Tongue (tissue), 1 donor: ENCODE measurements at regions not wholly inside any gene's neighbourhood (a gene's known extent, or its start where the extent isn't known, plus 50 kb on each side); places are given as distances from the start of the nearest gene placed in this dataset.
A peak's percentile ranks its signal among the peaks of the same experiment; 100 is the strongest.

Source experiments
- DNase-seq: peaks from one replicate; pipeline ENCODE4 v3.0.0-alpha.2; 2015

DNA sequence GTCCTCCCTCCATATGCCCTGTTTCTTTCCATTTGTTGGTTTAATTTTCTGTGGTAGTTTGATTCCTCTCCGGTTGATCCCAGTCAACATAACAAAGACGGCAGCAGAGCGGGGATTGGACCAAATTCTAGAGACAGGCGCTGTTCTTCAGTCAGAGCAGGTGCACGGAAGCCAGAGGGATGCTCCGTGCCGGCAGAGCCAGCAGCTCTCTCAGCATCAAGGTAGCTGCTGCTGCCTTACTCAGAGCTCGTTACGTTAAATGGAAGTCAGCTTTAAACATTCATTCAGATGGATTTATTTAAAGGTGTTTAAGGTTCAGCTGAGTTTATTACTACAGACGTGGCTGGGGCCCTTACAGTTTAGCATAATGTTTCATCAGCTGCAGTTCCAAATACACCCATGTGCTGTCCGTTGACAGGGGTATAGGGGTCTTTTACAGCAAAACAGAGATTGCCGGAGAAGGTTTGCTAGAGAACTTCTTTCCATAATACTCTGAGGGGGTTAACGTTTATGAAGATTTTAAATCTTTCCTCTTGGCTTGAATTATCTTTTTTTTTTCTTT lies 497.2 kb upstream of the PIK3C3 start:
- DNase-seq = no peak

DNA sequence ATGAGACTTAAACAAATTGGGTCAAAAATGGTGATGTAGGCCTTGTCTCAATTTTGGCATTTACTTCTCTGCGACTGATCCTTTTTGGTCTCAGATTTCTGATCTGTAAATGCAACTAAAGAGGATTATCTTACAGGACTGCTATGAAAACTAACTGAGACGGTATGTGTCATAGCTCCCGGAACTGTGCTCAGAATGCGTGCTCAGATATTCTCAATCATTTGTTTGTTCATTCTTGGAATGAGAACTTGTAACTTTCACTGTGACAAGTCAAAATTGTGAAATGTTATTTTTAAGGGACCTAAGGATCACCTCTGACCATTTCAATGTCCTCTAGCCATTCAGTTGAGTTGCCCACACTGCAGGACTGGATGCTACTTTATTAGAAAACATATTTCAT lies 498.2 kb upstream of the PIK3C3 start:
- DNase-seq = no peak

DNA sequence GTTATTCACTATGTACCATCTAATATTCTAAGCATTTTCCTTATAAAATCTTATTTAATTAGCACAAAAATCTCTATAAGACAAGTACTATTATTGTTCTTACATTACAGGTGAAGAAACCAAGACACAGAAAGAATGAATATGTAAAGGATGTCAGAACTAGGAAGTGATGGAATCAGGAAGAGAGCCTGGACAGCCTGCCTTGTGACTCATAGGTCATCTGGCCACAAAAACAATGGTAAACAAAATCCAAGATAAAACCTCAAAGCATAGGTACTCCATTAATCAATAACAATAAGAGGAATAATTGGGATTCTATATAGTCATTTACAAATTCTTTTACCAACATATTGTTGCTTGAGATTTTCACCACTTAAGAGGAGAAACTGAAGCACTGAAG lies 505.4 kb upstream of the PIK3C3 start:
- no peak for DNase-seq

DNA sequence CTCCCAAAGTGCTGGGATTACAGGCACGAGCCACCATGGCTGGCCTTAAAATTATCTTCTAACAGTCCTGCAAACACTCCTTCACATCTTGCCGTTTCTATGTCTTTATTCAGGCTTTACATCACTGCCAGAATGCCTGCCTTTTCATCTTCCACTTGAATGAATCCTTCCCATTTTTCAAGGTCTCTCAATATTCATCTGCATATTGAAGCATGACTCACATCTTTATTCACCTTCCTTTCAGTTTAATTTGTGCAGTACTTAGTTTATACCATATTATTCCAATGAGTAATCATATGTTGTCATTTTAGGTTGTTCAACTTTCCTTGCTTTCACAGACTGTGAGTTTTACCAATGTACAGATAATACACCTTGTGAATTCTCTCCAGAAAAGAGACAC lies 510.1 kb upstream of the PIK3C3 start:
- DNase-seq = no peak

DNA sequence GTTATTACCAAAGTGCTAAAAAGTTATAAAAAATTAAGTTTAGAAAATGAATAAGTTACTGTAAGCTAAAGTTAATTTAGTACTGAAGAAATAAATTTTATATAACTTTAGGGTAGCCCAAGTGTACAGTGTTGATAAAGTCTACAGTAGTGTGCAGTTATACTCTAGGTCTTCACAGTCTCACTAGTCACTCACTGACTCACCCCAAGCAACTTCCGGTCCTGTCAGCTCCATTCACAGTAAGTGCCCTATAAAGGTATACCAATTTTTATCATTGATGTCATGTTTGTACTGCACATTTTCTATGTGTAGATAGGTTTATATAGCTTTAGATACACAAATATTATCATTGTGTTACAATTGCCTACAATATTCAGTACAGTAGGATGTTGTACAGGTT lies 518.3 kb upstream of the PIK3C3 start:
- DNase-seq = no peak

DNA sequence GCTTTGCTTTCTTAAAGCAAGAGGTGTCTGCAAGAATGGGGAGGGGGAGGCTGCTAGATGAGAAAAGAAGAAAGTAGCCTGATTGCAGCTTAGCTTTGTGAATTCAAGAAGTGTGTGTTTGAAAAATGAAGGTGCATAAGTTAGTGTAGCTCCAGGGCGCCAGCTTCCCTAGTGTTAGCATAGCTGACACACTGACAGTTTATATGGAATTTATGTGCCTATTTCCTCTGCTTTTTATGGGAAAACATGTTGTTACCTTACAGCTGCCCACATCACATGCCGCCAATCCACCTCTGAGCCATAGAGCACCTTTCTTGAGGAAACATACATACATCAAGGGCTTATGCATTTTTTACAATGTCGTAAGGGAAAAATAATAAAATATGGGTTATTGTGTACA lies 536.4 kb upstream of the PIK3C3 start:
- no peak for DNase-seq

DNA sequence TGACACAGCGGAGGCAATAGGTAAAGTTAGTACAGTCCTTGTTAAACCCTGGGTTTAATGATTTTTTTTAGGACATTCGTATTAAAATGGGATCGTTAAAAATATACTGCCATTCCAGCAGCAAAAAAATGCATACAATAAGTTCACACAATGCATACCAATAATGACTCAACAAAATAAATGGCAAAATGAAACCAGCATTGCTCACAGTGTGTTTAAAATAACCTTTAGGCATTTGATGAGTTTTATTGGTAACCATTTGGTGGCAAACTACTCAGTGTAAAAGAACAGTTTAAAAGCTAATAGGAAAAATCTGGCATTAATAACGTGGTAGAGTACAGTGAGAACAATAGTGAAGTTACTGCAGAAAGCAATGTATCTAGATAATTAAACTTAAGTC lies 539.0 kb upstream of the PIK3C3 start:
- no peak for DNase-seq

DNA sequence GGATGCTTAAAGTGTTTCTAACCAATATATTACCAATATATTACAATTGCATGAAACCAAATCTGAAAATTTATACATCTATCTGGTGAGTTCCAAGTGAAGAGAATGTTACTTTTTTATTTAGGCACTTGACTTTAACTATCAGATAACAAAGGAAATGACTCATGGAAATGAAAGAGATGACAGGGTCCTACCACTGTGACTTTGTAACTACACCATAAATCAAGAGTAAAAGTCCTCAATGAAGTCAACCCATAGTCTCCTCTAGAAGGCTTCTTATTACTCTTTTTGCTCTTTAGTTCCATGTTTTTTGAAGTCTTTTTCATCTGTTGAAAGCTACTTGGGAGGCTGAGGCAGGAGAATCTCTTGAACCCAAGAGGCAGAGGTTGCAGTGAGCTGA lies 545.0 kb upstream of the PIK3C3 start:
- DNase-seq = no peak

DNA sequence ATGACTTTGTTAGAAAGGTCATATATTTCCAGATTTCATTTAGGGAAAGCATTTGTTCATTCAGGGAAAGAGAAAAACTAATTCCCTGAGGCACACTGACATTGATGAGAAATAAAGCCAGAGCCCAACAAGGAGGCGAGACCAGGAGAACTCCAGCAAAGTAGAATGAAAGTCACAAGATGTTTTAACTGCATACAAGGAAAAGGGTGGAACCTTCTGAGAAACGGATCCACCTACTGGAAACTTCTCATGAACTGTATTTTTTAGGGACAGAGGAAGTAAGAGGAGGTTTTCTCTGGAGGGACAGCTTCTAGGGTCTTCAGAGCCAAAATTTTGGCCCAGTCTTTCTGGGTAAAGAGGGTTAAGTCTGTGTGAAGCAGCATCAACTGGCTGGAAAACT lies 548.2 kb upstream of the PIK3C3 start:
- DNase-seq = no peak

DNA sequence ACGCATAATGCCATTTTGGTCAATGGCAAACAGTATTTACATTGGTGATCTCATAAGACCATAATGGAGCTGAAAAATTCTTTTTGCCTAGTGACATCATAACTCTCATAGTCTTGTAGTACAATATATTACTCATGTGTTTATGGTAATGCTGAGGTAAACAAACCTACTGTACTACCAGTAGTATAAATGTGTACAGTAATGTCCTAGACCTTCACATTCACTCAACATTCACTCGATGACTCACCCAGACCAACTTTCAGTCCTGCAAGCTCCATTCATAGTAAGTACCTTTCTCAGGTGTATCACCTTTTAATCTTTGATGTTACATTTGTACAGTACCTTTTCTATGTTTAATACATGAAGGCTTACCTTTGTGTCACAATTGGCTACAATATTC lies 558.2 kb upstream of the PIK3C3 start:
- DNase-seq = no peak

DNA sequence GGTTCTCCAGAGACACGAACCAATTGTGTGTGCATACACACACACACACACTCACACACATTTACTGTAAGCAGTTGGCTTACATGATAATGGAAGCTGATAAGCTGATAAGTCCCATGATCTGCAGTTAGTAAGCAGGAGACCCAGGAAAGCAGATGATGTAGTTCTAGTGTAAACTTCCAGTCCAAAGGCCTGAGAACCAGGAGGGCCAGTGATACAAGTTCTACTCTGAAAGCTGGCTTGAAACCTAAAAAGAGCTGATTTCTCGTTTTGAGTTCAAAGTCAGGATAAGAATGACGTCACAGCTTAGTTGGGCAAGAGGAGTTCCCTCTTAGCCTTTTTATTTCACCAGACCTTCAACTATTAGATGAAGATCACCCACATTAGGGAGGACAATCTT lies 558.8 kb upstream of the PIK3C3 start:
- no peak for DNase-seq

DNA sequence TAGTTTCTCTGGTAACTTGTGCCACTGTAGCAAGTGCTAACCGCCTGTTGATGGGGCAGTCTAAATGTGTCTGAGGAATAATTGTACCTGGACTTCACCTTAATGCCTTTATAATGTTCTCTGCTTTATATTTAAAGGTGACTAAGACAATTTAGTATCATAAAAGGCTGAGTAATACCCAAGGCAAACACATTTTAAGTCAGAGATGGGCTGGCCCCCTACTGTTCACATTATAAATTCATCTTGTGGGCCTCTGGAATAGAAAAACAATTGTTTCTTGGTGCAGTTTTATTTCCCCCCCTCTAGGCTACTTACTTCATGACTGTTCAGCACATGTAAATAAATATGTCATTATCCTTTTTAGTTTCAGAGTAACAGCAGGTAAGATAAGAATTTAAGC lies 559.3 kb upstream of the PIK3C3 start:
- DNase-seq = no peak

DNA sequence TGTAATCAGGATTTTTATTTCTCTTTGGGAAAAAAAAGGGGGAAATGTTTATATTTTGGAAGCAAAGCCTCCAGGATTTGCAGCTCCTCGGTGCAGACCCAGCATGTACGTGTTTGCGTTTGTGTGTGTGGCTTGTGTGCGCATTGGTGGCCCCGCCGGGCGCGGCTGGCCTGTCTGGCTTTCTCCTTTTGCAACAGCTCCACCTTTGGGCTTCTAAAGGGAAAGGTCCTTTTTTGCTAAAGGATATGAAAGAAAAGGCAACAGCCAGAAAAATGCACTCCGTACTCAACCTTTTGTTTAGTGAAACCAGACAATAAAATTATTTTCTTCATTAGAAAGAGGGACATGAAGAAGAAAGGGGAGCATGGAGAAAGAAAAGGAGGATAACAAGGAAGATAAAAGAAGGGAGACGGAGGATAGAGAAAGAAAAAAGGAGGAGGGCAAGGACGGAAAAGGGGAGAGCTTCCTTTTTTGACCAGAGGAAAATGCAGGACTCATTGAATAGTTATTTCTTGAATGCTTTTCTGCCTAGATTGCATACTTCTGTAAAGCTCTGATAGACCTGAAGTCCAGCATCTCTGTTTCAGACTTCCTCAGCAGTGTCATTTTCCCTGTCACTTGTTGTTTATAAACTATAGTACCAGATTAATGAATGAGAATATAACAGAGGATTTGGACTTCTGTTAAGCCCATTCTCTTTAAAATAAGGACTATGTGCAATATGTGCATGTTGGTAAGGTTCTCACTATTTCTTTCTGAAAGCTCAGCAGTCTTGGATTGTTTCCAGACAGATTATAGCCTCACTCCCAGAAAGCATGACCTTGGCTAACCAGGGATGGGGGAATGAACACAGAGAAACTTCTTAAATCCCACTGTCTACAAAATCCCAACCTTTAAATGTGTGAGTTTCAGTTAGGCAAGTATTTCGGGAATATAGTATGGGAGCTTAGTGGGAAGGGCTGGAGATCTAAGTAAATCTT lies 563.1 kb upstream of the PIK3C3 start:
- peak; percentile 83 for DNase-seq

DNA sequence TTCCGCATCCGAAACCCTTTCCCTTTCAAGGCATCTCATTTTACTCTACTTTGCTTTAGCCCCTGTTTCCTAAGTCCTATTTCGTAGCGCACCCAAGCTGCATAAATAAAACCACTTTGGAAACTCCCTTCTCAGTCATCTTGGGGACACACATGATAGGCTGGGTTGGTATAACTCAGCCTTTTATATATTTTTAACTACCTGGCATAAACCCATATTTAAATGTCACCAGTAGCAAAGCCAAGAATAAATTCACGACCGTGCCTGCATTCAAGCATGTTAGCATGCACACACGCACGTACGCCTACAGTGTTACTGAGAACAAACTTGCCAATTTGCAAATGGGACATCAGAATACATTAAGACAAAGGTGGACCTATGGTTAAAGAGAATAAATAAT lies 564.7 kb upstream of the PIK3C3 start:
- peak; percentile 23 for DNase-seq

DNA sequence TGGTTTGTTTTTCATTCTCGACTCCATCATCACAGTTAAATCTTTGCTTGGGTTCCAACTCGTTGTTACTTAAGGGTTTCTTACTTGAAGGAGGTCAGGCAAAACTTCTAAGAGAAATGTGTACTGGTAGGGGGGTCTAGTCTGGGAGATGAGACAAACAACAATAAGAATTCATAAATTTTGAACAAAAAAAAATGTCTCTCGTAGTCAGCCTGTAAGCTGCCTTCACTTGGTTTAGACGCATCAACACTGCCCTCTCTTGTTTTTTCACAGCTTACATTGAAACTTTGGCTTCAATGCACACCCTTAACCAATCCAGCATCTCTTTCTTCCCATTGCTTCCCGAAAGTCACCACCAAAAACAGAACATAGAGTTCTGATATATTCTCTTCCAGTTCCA lies 576.4 kb upstream of the PIK3C3 start:
- DNase-seq = peak; percentile 55

DNA sequence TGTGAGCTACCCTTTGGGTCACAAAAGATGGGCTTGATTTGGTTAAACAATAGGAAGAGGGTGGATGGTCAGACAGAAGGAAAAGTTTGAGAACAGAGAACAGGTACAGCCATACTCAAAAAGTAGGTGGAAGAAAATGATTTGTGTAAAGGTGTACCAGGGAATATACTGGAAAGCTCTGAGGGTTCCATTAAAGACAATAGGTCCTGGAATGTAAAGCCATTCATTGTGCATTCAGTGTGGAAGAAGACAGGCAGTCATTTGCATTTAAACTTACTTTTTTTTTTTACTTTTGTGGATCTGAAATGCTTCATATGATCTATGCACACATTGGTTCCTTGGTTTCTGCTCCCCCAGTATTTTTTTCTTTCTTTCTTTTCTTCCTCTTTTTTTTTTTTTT lies 581.4 kb upstream of the PIK3C3 start:
- no peak for DNase-seq

DNA sequence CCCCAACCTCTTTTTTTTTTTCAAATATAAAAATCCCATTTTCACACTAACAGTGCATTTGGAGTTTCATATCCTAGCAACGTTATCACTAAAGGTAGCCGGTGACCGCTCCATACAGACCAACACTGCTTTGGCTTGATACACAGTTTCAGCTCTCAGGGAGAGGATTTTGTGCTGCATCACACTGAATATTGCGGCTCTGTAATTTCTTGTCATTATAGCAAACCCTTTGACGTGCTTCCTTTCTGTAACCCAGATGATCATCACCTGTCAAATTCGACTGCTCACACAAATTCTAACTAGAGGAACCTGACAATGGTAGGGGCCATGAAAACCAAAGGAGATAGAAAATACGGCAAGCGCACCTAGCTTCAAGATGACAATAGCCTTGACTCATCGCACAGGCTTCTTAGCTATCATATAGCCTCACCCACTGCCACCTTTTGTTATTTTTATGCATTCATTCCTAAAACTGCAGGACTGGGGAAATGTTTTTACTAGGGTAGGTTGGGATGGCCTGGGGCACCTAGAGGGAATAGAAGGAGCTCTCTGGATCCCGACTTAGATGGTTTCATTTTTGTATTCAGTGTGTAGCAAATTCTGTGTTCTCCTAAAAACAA lies 582.9 kb upstream of the PIK3C3 start:
- no peak for DNase-seq

DNA sequence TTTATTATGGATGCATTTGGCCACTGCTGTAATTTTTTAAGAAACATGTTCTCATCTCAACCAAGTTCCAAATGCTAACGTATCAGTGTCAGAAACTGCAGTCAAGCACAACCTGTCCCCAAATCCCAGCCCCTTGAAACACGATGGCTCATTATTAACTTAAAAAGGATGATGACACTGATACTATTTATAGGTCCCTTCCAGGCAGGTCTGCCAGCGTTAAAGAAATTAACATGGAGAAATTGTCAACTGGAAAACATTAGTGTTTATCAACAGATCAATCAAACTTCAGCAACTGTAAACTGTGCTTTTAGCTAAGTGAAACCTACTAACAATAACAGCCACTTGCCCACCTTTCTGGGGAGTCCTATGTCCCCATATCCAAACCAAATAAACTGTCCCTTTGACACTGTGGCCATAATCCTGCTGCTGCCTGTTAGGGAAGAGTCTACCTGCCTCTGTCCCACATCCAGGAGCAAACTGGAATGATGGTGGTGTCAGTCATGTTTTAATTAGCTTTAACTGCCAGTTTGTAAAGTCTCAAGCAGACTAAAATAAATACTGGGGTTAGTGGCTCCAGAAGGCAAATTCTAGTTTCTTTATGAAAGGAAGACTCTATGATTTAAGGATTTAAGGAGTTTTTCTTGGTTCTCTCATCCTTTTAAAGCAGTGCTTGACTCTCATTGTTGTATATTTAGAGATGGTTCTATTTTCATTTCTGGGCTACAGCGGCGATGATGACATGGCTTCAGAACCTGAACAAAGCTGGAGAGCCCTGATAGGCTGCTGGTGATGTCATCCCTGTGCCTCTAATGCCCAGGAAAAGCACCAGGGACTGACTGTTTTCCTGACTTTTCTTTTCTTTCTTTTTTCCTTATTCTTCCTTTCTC lies 583.6 kb upstream of the PIK3C3 start:
- peak; percentile 11 for DNase-seq

DNA sequence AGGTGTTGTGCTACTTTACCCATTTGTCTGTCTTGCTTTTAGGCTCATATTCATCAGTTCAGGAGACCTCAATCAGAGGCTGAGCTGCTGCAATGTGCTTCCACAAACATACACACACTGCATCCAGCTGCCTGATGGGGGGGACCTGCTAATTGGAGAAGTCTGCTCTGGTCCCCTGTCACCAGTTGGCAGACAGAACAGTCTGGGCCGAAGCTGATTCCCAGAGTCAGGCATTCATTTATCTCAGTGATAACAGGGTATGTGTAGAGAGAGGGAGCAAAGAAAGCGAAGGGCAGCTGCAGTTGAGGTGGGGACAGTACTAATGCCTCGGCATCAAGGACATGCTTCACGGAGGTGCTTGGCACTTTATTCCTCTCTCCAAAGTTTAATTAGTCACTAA lies 584.3 kb upstream of the PIK3C3 start:
- DNase-seq = no peak

DNA sequence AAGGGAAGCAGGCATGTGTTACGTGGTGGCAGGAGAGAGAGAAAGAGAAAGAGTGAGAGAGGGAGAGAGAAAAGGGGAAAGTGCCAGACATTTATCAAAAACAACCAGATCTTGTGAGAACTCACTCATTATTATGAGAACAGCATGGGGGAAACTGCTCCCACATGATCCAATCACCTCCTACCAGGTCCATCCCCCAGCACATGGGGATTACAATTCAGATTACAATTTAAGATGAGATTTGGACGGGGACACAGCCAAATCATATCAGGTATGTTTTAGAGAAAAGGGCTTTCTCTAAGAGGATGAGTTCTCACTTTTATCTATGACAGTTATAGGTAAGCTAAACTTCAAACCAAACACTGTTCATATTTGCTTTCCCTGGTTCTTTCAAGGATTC lies 597.3 kb upstream of the PIK3C3 start:
- no peak for DNase-seq

DNA sequence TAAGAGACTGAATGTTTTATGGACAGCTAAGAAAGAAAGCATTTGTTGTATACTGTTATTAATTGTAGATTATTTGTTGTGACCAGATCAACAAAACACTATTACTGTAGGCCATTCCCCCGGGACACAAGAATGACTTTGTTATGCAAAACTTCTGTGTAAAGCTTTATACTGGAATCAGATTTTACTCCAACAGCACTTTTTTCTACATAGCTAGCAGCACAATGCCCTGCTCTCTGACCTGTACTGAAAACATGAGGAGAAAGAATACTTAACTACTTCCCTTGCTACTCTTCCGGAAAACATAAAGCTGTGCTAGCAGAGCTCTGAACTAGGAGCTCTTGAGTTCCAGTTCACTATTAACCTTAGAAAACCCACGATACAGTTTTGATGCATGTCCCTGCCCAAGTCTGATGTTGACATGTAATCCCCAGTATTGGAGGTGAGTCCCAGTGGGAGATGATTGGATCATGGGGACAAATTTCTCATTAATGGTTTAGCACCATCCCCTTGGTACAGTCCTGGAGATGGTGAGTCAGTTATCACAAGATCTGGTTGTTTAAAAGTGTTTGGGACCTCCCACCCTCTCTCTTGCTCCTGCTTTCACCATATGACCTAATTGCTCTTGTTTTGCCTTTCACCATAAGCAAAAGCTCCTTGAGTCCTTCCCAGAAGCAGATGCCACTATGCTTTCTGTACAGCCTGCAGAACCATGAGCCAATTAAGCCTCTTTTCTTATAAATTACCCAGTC lies 601.1 kb upstream of the PIK3C3 start:
- DNase-seq = no peak

DNA sequence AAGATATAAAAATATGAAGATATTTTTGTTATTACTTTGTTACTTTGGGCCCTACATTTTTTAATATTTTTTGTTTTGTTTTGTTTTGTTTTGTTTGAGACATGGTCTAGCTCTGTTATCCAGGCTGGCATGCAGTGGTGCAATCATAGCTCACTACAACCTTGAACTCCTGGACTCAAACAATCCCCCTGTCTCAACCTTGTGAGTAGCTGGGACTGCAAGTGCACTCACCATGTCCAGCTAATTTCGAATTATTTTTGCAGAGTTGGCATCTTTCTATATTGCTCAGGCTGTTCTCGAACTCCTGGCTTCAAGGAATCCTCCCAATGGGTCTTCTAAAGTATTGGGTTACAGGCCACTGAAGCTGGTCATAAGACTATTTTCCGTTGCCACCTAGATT lies 603.6 kb upstream of the PIK3C3 start:
- no peak for DNase-seq
